ENCODE measurements at regions not wholly inside any gene's neighbourhood (a gene's known extent, or its start where the extent isn't known, plus 50 kb on each side); places are given as distances from the start of the nearest gene placed in this dataset.

DNA sequence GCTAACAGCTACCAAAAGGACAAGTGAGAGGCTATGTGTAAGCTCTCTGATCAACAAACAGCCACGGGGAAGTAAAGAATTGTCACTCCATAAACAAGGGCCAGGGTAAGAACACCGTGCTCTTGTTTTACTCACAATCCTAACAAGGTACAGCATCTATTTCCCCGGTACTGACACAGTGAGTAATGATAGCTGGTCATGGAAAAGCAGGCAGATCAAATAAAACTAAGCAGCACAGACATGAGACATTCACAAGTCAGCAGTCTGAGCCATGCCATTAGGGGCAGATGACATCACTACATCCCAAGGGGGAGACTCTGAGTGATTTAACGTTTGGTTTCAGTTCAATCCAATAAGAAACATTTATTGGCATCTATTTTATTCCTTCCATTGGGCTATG, 54.4 kb downstream of the ARL6IP4 start:
- TF ChIP-seq NR2F2 (IDR thresholded peaks at IDR 0.05; ENCODE audit: borderline replicate concordance, low read depth) (no peak), FOXJ3 (CRISPR knock-in tag; IDR thresholded peaks at IDR 0.05; ENCODE audit: borderline replicate concordance) (no peak), HCFC1 (IDR thresholded peaks at IDR 0.05; ENCODE audit: low read depth, low read length) (no peak), ZFP36 (IDR thresholded peaks at IDR 0.05; ENCODE audit: borderline replicate concordance, low read depth, low read length, partially characterized antibody) (no peak), BHLHE40 (IDR thresholded peaks at IDR 0.05; ENCODE audit: low read length) (no peak), POLR2A (IDR thresholded peaks at IDR 0.05; ENCODE audit: insufficient read depth in 1 of 2, low read depth in 2 of 2, low read length in 2 of 2) (no peak), SMC3 (IDR thresholded peaks at IDR 0.05; ENCODE audit: low read length) (no peak), ZKSCAN1 (IDR thresholded peaks at IDR 0.05; ENCODE audit: low read length) (no peak)
- TF ChIP-seq, protein P1, sequence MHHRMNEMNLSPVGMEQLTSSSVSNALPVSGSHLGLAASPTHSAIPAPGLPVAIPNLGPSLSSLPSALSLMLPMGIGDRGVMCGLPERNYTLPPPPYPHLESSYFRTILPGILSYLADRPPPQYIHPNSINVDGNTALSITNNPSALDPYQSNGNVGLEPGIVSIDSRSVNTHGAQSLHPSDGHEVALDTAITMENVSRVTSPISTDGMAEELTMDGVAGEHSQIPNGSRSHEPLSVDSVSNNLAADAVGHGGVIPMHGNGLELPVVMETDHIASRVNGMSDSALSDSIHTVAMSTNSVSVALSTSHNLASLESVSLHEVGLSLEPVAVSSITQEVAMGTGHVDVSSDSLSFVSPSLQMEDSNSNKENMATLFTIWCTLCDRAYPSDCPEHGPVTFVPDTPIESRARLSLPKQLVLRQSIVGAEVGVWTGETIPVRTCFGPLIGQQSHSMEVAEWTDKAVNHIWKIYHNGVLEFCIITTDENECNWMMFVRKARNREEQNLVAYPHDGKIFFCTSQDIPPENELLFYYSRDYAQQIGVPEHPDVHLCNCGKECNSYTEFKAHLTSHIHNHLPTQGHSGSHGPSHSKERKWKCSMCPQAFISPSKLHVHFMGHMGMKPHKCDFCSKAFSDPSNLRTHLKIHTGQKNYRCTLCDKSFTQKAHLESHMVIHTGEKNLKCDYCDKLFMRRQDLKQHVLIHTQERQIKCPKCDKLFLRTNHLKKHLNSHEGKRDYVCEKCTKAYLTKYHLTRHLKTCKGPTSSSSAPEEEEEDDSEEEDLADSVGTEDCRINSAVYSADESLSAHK (CRISPR knock-in tag; IDR thresholded peaks at IDR 0.05; ENCODE audit: borderline replicate concordance) = no peak

Data from HepG2 (cell line).